ENCODE measurements at regions not wholly inside any gene's neighbourhood (a gene's known extent, or its start where the extent isn't known, plus 50 kb on each side); places are given as distances from the start of the nearest gene placed in this dataset.

DNA sequence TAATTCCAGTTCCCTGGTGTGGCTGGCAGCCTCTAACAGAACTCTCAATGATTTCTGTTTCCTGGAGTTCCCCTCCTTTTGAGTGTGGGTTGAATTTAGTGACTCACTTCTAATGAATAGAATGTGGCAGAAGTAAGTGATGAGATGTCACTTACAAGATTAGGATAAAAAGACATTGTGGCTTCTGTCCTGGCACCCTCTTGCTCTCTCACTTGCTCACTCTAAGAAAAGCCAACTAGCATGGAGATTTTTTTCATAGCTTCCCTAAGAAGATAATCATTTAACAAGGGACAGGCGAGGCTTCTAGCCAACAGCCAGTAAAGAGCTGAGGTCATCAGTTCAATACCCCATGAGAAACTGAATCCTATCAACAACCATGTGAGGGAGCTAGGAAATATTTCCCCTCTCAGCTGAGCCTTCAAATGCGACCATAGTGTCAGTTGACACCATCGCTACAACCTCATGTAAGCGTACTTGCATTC is 156.7 kb downstream of the TMTC3 start:
- peak; percentile 27 to 69 for DNase-seq
- intact Hi-C loops (cut with DNase I; ENCODE audit: low total_unique reads): no loop called here
- H3K9me3 ChIP-seq: peaks cover 0 to 6% (median 0%) of the 10 kb centered on the region in 4 donors
- no peaks in the 10 kb centered on the region for H3K36me3 ChIP-seq
- no peak overlapping the region for H3K4me3 ChIP-seq
- 66 to 79% (median 70%) methylated on average over 4 of the region's 4 CpGs for WGBS, 5 donors
- H3K27me3 ChIP-seq: no peaks in the 10 kb centered on the region
- peak overlapping the region in 1 of 5 donors; percentile 36 for H3K27ac ChIP-seq
- TF ChIP-seq POLR2AphosphoS5 (IDR thresholded peaks at IDR 0.05): no peak
- TF ChIP-seq EP300 (IDR thresholded peaks at IDR 0.05): no peak
- TF ChIP-seq, protein P1, sequence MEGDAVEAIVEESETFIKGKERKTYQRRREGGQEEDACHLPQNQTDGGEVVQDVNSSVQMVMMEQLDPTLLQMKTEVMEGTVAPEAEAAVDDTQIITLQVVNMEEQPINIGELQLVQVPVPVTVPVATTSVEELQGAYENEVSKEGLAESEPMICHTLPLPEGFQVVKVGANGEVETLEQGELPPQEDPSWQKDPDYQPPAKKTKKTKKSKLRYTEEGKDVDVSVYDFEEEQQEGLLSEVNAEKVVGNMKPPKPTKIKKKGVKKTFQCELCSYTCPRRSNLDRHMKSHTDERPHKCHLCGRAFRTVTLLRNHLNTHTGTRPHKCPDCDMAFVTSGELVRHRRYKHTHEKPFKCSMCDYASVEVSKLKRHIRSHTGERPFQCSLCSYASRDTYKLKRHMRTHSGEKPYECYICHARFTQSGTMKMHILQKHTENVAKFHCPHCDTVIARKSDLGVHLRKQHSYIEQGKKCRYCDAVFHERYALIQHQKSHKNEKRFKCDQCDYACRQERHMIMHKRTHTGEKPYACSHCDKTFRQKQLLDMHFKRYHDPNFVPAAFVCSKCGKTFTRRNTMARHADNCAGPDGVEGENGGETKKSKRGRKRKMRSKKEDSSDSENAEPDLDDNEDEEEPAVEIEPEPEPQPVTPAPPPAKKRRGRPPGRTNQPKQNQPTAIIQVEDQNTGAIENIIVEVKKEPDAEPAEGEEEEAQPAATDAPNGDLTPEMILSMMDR (IDR thresholded peaks at IDR 0.05): no peak
- TF ChIP-seq POLR2A (IDR thresholded peaks at IDR 0.05): no peak
- H3K4me1 ChIP-seq: peaks cover 0 to 35% (median 20%) of the 10 kb centered on the region in 4 donors

DNA sequence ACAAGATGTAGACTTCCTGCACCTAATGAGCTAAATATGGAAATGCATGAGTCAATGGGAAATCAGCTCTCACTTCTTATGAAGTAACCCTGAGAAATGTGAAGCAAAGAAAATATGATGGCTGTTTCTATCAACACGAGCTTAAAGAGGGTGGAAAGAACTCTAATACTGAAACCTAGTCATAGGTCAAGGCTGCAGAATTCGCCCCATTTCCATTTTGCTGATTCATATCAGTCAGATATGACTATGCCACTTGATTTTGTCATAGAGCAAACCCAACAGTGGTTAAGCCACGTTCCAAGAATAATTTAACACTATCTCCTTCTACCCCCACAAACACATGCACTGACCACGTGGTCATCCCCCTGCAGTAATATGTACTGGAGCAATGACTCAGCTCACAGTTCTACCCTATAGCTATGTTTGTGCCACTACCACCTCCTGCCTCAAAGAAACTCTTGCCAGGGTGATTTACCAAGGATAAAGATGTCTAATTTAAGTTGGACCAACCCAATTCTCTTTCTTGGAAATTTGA is 157.5 kb downstream of the TMTC3 start:
- H3K27ac ChIP-seq: peak overlapping the region in 1 of 5 donors; percentile 30
- H3K4me3 ChIP-seq: no peak overlapping the region
- H3K9me3 ChIP-seq: peaks cover 0 to 4% (median 0%) of the 10 kb centered on the region in 4 donors
- intact Hi-C loops (cut with DNase I; ENCODE audit: low total_unique reads): no loop called here
- no peaks in the 10 kb centered on the region for H3K27me3 ChIP-seq
- 33 to 54% (median 37%) methylated on average over 4 of the region's 4 CpGs for WGBS, 5 donors
- DNase-seq: no peak
- no peaks in the 10 kb centered on the region for H3K36me3 ChIP-seq
- H3K4me1 ChIP-seq: peaks cover 0 to 35% (median 20%) of the 10 kb centered on the region in 4 donors
- TF ChIP-seq POLR2AphosphoS5 (IDR thresholded peaks at IDR 0.05) (peak in 1 of 3 donors; percentile 44), EP300 (IDR thresholded peaks at IDR 0.05) (no peak)

DNA sequence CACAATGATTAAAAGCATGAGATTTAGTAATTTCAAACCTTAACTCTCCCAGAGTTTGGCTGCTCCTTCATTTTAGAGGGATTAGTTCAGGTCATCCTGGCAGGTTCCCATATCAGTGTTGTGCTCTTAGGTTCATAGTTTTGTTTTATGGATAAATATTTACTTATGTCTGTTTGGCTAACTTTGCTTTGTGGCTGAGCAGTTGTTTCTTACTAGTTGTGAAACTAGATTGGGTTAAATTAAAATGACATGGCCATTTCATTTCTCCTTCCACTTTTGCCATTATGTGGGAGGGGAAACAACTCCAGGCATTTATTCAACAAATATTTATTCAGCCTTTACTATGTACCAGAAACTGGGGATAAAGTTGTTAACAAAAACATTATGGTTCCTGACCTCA is 158.8 kb downstream of the TMTC3 start:
- DNase-seq: no peak
- Histone ChIP-seq H3K9me3 (no peaks in the 10 kb centered on the region), H3K4me3 (no peak overlapping the region), H3K36me3 (no peaks in the 10 kb centered on the region), H3K4me1 (peaks cover 0 to 47% (median 26%) of the 10 kb centered on the region in 4 donors), H3K27ac (no peak overlapping the region), H3K27me3 (no peaks in the 10 kb centered on the region)
- intact Hi-C loops (cut with DNase I; ENCODE audit: low total_unique reads): no loop called here
- TF ChIP-seq POLR2A (IDR thresholded peaks at IDR 0.05): no peak
- TF ChIP-seq, protein P1 (IDR thresholded peaks at IDR 0.05): no peak
- no peak for TF ChIP-seq EP300 (IDR thresholded peaks at IDR 0.05)
- no peak for TF ChIP-seq POLR2AphosphoS5 (IDR thresholded peaks at IDR 0.05)

DNA sequence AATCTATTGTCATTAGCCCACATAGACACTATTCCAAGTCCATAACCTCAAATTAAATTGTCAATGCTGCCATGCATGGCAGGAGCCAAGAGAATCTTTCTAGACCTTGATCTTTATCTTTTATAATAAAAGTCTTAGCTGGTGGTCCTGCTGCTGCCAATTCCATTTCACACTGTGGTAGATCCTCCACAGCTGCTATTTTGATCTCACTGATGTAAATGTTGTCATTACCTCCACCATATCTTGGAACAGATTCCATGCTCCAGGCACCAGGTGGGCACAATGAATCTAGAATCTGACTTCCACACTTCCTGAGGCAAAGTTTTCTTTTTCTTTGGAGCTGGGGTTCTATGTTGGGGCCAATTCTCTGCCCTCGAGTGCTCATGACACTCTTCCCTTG is 161.2 kb downstream of the TMTC3 start:
- H3K27me3 ChIP-seq: no peaks in the 10 kb centered on the region
- no peak overlapping the region for H3K27ac ChIP-seq
- intact Hi-C loops (cut with DNase I; ENCODE audit: low total_unique reads): no loop called here
- no peak for DNase-seq
- no peaks in the 10 kb centered on the region for H3K36me3 ChIP-seq
- 82 to 94% (median 92%) methylated on average over 1 of the region's 1 CpG for WGBS, 5 donors
- H3K9me3 ChIP-seq: no peaks in the 10 kb centered on the region
- no peak overlapping the region for H3K4me3 ChIP-seq
- TF ChIP-seq POLR2AphosphoS5 (IDR thresholded peaks at IDR 0.05): no peak
- TF ChIP-seq EP300 (IDR thresholded peaks at IDR 0.05): no peak
- no peak for TF ChIP-seq POLR2A (IDR thresholded peaks at IDR 0.05)
- TF ChIP-seq, protein P1 (IDR thresholded peaks at IDR 0.05): no peak
- peaks cover 0 to 51% (median 29%) of the 10 kb centered on the region in 4 donors for H3K4me1 ChIP-seq

DNA sequence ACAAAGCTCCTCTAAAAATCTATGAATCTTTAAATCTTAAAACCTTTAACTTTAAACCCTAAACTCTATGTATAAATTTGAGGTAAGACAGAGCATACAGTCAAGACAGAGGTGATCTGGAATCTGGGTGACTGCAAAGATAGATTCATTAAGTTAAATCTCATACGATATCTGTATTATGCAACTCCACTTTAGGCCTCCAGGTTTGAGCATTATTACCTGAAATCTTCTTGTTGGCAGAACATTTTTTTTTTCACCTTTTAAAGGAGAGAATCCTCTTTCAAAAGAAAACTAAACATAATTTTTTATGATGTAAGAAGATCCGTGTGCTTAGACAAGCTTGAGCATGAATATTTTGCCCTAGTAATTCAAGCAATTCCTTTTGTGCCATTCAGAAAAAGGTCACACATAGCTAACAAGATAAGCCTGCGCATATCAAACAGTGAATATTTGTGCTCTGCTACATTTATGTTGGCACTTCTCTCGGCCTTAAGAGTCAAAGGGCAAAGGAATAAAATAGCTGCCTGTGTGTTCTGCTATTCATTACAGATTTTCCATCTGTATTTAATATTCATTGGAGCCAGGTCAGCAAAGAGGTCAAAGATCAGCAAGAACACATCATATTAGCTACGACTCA is 163.3 kb downstream of the TMTC3 start:
- Histone ChIP-seq H3K27me3 (no peaks in the 10 kb centered on the region), H3K4me1 (peaks cover 0 to 42% (median 19%) of the 10 kb centered on the region in 4 donors), H3K36me3 (no peaks in the 10 kb centered on the region), H3K9me3 (no peaks in the 10 kb centered on the region), H3K27ac (no peak overlapping the region), H3K4me3 (no peak overlapping the region)
- WGBS, 5 donors: 30 to 47% (median 35%) methylated on average over 5 of the region's 5 CpGs
- TF ChIP-seq POLR2AphosphoS5 (IDR thresholded peaks at IDR 0.05) (peak in 2 of 3 donors; percentile 48 to 79), EP300 (IDR thresholded peaks at IDR 0.05) (no peak), POLR2A (IDR thresholded peaks at IDR 0.05) (no peak)
- TF ChIP-seq, protein P1 (IDR thresholded peaks at IDR 0.05): no peak
- peak in 1 of 2 donors; percentile 64 for DNase-seq
- intact Hi-C loops (cut with DNase I; ENCODE audit: low total_unique reads): no loop called here

Measured in stomach (tissue), 8 donors.